ENCODE measurements at regions not wholly inside any gene's neighbourhood (a gene's known extent, or its start where the extent isn't known, plus 50 kb on each side); places are given as distances from the start of the nearest gene placed in this dataset.

- TF ChIP-seq CTCF (IDR thresholded peaks at IDR 0.05; ENCODE audit: control extremely low read depth in 1 of 3, insufficient read depth in 1 of 3, low read depth in 1 of 3, low read length in 3 of 3) (no peak), GTF2F1 (IDR thresholded peaks at IDR 0.05; ENCODE audit: borderline replicate concordance, low read depth, low read length) (no peak)
Observed at GRCh38 chr11:134837166-134837886, 425.3 kb upstream of the B3GAT1 start (continued).
